ENCODE measurements at regions not wholly inside any gene's neighbourhood (a gene's known extent, or its start where the extent isn't known, plus 50 kb on each side); places are given as distances from the start of the nearest gene placed in this dataset.

GRCh38 chr9:18393340-18394130 is 80.4 kb upstream of the ADAMTSL1 start:
- TF ChIP-seq, protein P1, sequence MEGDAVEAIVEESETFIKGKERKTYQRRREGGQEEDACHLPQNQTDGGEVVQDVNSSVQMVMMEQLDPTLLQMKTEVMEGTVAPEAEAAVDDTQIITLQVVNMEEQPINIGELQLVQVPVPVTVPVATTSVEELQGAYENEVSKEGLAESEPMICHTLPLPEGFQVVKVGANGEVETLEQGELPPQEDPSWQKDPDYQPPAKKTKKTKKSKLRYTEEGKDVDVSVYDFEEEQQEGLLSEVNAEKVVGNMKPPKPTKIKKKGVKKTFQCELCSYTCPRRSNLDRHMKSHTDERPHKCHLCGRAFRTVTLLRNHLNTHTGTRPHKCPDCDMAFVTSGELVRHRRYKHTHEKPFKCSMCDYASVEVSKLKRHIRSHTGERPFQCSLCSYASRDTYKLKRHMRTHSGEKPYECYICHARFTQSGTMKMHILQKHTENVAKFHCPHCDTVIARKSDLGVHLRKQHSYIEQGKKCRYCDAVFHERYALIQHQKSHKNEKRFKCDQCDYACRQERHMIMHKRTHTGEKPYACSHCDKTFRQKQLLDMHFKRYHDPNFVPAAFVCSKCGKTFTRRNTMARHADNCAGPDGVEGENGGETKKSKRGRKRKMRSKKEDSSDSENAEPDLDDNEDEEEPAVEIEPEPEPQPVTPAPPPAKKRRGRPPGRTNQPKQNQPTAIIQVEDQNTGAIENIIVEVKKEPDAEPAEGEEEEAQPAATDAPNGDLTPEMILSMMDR (IDR thresholded peaks at IDR 0.05) = no peak
- TF ChIP-seq POLR2A (IDR thresholded peaks at IDR 0.05) = no peak

Data from uterus (tissue), 2 donors.